Gastrocnemius medialis (tissue), 4 donors: ENCODE measurements at regions not wholly inside any gene's neighbourhood (a gene's known extent, or its start where the extent isn't known, plus 50 kb on each side); places are given as distances from the start of the nearest gene placed in this dataset.

Source experiments
- ATAC-seq, 2 donors: fragments of 150-250 bp; one replicate each; pipeline ENCODE4 v1.9.1; 2016
- DNase-seq, 2 donors: peaks; one replicate each; pipeline ENCODE4 v3.0.0-alpha.2; 2019
- H3K27ac ChIP-seq, 4 donors: fragments of 200-600 bp; sonication (generic); 1 replicate in 1 of 4; 2 replicates in 3 of 4; pipeline ENCODE4 v1.5.1; 2016 to 2018; ENCODE audit warnings: mild to moderate bottlenecking in 2 of 4, moderate library complexity in 1 of 4
- H3K27me3 ChIP-seq, 3 donors: fragments of 200-600 bp; sonication (generic) in 2 of 3; 1 replicate in 1 of 3; 2 replicates in 2 of 3; pipeline versions ENCODE4 v1.5.1 to v1.6.0; 2016 to 2019; ENCODE audit warnings: mild to moderate bottlenecking in 1 of 3, moderate library complexity in 1 of 3
- H3K36me3 ChIP-seq, 2 donors: fragments of 200-600 bp; sonication (generic) in 1 of 2; one replicate each; pipeline ENCODE4 v1.5.1; 2017 to 2018
- H3K4me1 ChIP-seq, 2 donors: fragments of 200-600 bp; sonication (generic) in 1 of 2; one replicate each; pipeline ENCODE4 v1.5.1; 2016 to 2017; ENCODE audit warnings: mild to moderate bottlenecking in 2 of 2
- H3K4me3 ChIP-seq, 4 donors: fragments of 200-600 bp; sonication (generic) in 3 of 4; 1 replicate in 1 of 4; 2 replicates in 3 of 4; pipeline ENCODE4 v1.5.1; 2016 to 2019; ENCODE audit warnings: mild to moderate bottlenecking in 2 of 4
- H3K9me3 ChIP-seq, 3 donors: fragments of 200-600 bp; sonication (generic) in 2 of 3; 1 replicate in 1 of 3; 2 replicates in 2 of 3; pipeline ENCODE4 v1.5.1; 2016 to 2019
- CTCF ChIP-seq, 5 experiments: fragments of 450-650 bp in 3 of 5; fragments of 200-600 bp in 2 of 5; sonication (generic) in 2 of 5; IDR thresholded peaks in 4 of 5; conservative IDR thresholded peaks in 1 of 5; 1 replicate in 4 of 5; 2 replicates in 1 of 5; pipeline ENCODE4 v1.5.1; 2016 to 2019; ENCODE audit warnings: antibody characterized with exemption in 5 of 5, mild to moderate bottlenecking in 3 of 5, moderate library complexity in 3 of 5
- POLR2A ChIP-seq, 2 donors: fragments of 450-650 bp; IDR thresholded peaks; one replicate each; pipeline ENCODE4 v1.6.1; 2017; ENCODE audit warnings: antibody characterized with exemption in 2 of 2, mild to moderate bottlenecking in 2 of 2, moderate library complexity in 2 of 2
- in situ Hi-C, 4 donors: fragments of 200-750 bp; cut with MboI; loops; one replicate each; pipeline versions ENCODE4 v1.15.0 to v1.8.0; 2017; ENCODE audit warnings: low sequenced_read_pairs in 4 of 4
- intact Hi-C: fragments of 100-400 bp; cut with DNase I; formaldehyde crosslinking; loops from one replicate; pipeline ENCODE4 v1.15.1; 2023; ENCODE audit warnings: low total_unique reads

- Histone ChIP-seq H3K4me1 (no peaks in the 10 kb centered on the region), H3K9me3 (no peaks in the 10 kb centered on the region), H3K36me3 (no peaks in the 10 kb centered on the region), H3K27me3 (no peaks in the 10 kb centered on the region), H3K4me3 (no peak overlapping the region), H3K27ac (no peak overlapping the region)
- no peak for DNase-seq
- TF ChIP-seq CTCF (IDR thresholded peaks at IDR 0.05 in 4 of 5, conservative IDR thresholded peaks at IDR 0.05 in 1 of 5): no peak
- no peak for TF ChIP-seq POLR2A (IDR thresholded peaks at IDR 0.05)
- intact Hi-C loops: no loop called here
- in situ Hi-C loops: no loop called here
- no peak for ATAC-seq
Measured at GRCh38 chr5:87560528-87560927, 147.8 kb upstream of the CCNH start.

GRCh38 chr5:87551911-87552310, 139.2 kb upstream of the CCNH start:
- no peak for ATAC-seq
- in situ Hi-C loops: no loop called here
- no peak overlapping the region for H3K27ac ChIP-seq
- intact Hi-C loops: no loop called here
- H3K4me3 ChIP-seq: no peak overlapping the region
- no peaks in the 10 kb centered on the region for H3K4me1 ChIP-seq
- no peaks in the 10 kb centered on the region for H3K9me3 ChIP-seq
- H3K36me3 ChIP-seq: no peaks in the 10 kb centered on the region
- H3K27me3 ChIP-seq: no peaks in the 10 kb centered on the region
- TF ChIP-seq POLR2A (IDR thresholded peaks at IDR 0.05) (no peak), CTCF (IDR thresholded peaks at IDR 0.05 in 4 of 5, conservative IDR thresholded peaks at IDR 0.05 in 1 of 5) (no peak)
- DNase-seq: no peak

- in situ Hi-C loops (no loop called here), intact Hi-C loops (no loop called here)
- H3K9me3 ChIP-seq: no peaks in the 10 kb centered on the region
- no peak overlapping the region for H3K4me3 ChIP-seq
- ATAC-seq: no peak
- TF ChIP-seq POLR2A (IDR thresholded peaks at IDR 0.05) (no peak), CTCF (IDR thresholded peaks at IDR 0.05 in 4 of 5, conservative IDR thresholded peaks at IDR 0.05 in 1 of 5) (no peak)
- no peak overlapping the region for H3K27ac ChIP-seq
- H3K4me1 ChIP-seq: no peaks in the 10 kb centered on the region
- no peaks in the 10 kb centered on the region for H3K27me3 ChIP-seq
- no peaks in the 10 kb centered on the region for H3K36me3 ChIP-seq
- no peak for DNase-seq
Measured at GRCh38 chr5:87541676-87542075, 128.9 kb upstream of the CCNH start.

GRCh38 chr5:87541033-87541432, 128.3 kb upstream of the CCNH start:
- Histone ChIP-seq H3K36me3 (no peaks in the 10 kb centered on the region), H3K9me3 (no peaks in the 10 kb centered on the region), H3K27ac (no peak overlapping the region), H3K4me1 (no peaks in the 10 kb centered on the region), H3K27me3 (no peaks in the 10 kb centered on the region), H3K4me3 (no peak overlapping the region)
- TF ChIP-seq POLR2A (IDR thresholded peaks at IDR 0.05) (no peak), CTCF (IDR thresholded peaks at IDR 0.05 in 4 of 5, conservative IDR thresholded peaks at IDR 0.05 in 1 of 5) (no peak)
- in situ Hi-C loops: no loop called here
- intact Hi-C loops: no loop called here
- DNase-seq (peak; percentile 3 to 24), ATAC-seq (no peak)

GRCh38 chr5:87539839-87540238, 127.1 kb upstream of the CCNH start:
- H3K27me3 ChIP-seq: no peaks in the 10 kb centered on the region
- DNase-seq (no peak), ATAC-seq (no peak)
- TF ChIP-seq POLR2A (IDR thresholded peaks at IDR 0.05) (no peak), CTCF (IDR thresholded peaks at IDR 0.05 in 4 of 5, conservative IDR thresholded peaks at IDR 0.05 in 1 of 5) (no peak)
- H3K9me3 ChIP-seq: no peaks in the 10 kb centered on the region
- H3K27ac ChIP-seq: no peak overlapping the region
- intact Hi-C loops (no loop called here), in situ Hi-C loops (no loop called here)
- no peaks in the 10 kb centered on the region for H3K4me1 ChIP-seq
- no peaks in the 10 kb centered on the region for H3K36me3 ChIP-seq
- H3K4me3 ChIP-seq: no peak overlapping the region
